GM12878 (cell line): ENCODE measurements at regions not wholly inside any gene's neighbourhood (a gene's known extent, or its start where the extent isn't known, plus 50 kb on each side); places are given as distances from the start of the nearest gene placed in this dataset.

ENCODE experiments used
- ASH2L ChIP-seq: fragments of 300-600, 200-600 bp; sonication (generic); IDR thresholded peaks from 2 replicates; pipeline ENCODE4 v1.6.1; 2017; ENCODE audit warnings: low read depth, mild to moderate bottlenecking, borderline replicate concordance
- BCL11A ChIP-seq: IDR thresholded peaks from 2 replicates; pipeline ENCODE4 v1.6.1; 2011; ENCODE audit warnings: low read depth, low read length
- CEBPB ChIP-seq, 2 experiments: fragments of 150-350 bp in 1 of 2; IDR thresholded peaks; 2 replicates each; pipeline ENCODE4 v1.6.1; 2012 to 2014; ENCODE audit warnings: low read depth in 2 of 2, low read length in 2 of 2, borderline replicate concordance in 1 of 2, inconsistent platforms in 1 of 2
- EGR1 ChIP-seq, 2 experiments: IDR thresholded peaks; 1 replicate in 1 of 2; 2 replicates in 1 of 2; pipeline ENCODE4 v1.6.1; 2011 to 2012; ENCODE audit warnings: low read depth in 2 of 2, low read length in 2 of 2, borderline replicate concordance in 1 of 2, mild to moderate bottlenecking in 1 of 2, moderate library complexity in 1 of 2
- GABPA ChIP-seq: IDR thresholded peaks from 2 replicates; pipeline ENCODE4 v1.6.1; 2014; ENCODE audit warnings: antibody characterized with exemption, low read depth, mild to moderate bottlenecking, inconsistent platforms
- HDAC2 ChIP-seq: fragments of 200-600 bp; sonication (generic); IDR thresholded peaks from 2 replicates; pipeline ENCODE4 v1.6.1; 2017
- MTA2 ChIP-seq: fragments of 450-650 bp; IDR thresholded peaks from 2 replicates; pipeline ENCODE4 v1.6.1; 2016; ENCODE audit warnings: low read depth, mild to moderate bottlenecking, moderate library complexity
- MXI1 ChIP-seq: fragments of 150-350 bp; IDR thresholded peaks from 2 replicates; pipeline ENCODE4 v1.6.1; 2011; ENCODE audit warnings: low read depth, mild to moderate bottlenecking, inconsistent platforms, low read length, improper control_type of control experiment
- NBN ChIP-seq: fragments of 450-650 bp; IDR thresholded peaks from 2 replicates; pipeline ENCODE4 v1.6.1; 2016
- SUZ12 ChIP-seq: fragments of 200-600 bp; sonication (generic); IDR thresholded peaks from one replicate; pipeline ENCODE4 v1.6.1; 2018; ENCODE audit warnings: antibody characterized with exemption, mild to moderate bottlenecking; ENCODE audit not compliant: unreplicated experiment
- TARDBP ChIP-seq: IDR thresholded peaks from 2 replicates; pipeline ENCODE4 v1.6.1; 2016; ENCODE audit warnings: borderline replicate concordance
- ZBED1 ChIP-seq: IDR thresholded peaks from 2 replicates; pipeline ENCODE4 v1.6.1; 2016; ENCODE audit warnings: borderline replicate concordance
- TF ChIP-seq, protein P1 (sequence below): fragments of 450-650 bp; IDR thresholded peaks from 2 replicates; pipeline ENCODE4 v1.6.1; 2017; ENCODE audit warnings: mild to moderate bottlenecking, moderate library complexity
- TF ChIP-seq, protein P2 (sequence below): IDR thresholded peaks from 2 replicates; pipeline ENCODE4 v1.6.1; 2012; ENCODE audit warnings: low read depth, low read length, improper control_type of control experiment
- TF ChIP-seq, protein P3 (sequence below): IDR thresholded peaks from 2 replicates; pipeline ENCODE4 v1.6.1; 2012; ENCODE audit warnings: improper control_type of control experiment, low read depth, low read length; ENCODE audit not compliant: insufficient replicate concordance
- TF ChIP-seq, protein P4 (sequence below): fragments of 450-650 bp; IDR thresholded peaks from 2 replicates; pipeline ENCODE4 v1.6.1; 2017; ENCODE audit warnings: low read depth, mild to moderate bottlenecking, moderate library complexity

DNA sequence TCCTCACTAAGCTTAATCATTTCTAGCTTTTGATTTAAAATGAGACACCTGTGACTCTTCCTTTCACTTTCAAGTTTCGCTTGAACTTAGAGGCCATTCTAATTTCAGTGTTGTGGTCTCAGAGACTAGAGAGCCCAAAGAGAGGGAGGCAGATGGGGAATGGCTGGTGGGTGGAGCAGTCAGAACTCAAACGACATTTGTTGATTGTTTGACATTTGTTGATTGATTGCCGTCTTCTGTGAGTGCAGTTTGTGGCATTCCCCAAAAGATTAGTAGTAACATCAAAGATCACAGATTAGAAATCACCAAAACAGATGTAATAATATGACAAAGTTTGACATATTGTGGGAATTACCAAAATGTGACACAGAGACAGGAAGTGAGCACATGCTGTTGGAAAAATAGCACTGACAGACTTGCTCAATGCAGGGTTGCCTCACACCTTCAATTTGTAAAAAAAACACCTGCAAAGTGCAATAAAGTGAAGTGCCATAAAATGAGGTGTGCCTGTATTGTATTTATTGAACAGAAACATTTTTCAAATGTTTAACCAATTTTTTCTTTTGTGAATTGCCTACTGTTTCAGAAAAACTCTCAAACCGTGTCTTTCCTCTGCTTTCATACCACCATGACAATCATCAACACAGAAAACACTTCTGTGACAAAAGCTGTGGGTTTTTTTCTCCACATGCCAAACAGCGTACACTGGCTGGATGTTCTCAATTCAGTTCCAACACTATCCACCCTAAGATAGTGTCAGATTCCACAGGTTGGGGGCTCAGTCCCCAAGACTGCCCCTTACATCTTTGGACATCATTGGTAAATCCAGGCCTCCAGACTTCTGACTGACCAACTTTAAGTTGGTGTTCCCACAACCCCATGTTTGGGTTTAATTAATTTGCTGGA is 376.3 kb upstream of the RGS6 start (continued):
- TF ChIP-seq, protein P1, sequence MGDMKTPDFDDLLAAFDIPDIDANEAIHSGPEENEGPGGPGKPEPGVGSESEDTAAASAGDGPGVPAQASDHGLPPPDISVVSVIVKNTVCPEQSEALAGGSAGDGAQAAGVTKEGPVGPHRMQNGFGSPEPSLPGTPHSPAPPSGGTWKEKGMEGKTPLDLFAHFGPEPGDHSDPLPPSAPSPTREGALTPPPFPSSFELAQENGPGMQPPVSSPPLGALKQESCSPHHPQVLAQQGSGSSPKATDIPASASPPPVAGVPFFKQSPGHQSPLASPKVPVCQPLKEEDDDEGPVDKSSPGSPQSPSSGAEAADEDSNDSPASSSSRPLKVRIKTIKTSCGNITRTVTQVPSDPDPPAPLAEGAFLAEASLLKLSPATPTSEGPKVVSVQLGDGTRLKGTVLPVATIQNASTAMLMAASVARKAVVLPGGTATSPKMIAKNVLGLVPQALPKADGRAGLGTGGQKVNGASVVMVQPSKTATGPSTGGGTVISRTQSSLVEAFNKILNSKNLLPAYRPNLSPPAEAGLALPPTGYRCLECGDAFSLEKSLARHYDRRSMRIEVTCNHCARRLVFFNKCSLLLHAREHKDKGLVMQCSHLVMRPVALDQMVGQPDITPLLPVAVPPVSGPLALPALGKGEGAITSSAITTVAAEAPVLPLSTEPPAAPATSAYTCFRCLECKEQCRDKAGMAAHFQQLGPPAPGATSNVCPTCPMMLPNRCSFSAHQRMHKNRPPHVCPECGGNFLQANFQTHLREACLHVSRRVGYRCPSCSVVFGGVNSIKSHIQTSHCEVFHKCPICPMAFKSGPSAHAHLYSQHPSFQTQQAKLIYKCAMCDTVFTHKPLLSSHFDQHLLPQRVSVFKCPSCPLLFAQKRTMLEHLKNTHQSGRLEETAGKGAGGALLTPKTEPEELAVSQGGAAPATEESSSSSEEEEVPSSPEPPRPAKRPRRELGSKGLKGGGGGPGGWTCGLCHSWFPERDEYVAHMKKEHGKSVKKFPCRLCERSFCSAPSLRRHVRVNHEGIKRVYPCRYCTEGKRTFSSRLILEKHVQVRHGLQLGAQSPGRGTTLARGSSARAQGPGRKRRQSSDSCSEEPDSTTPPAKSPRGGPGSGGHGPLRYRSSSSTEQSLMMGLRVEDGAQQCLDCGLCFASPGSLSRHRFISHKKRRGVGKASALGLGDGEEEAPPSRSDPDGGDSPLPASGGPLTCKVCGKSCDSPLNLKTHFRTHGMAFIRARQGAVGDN = peak; percentile 93
- TF ChIP-seq, protein P2, sequence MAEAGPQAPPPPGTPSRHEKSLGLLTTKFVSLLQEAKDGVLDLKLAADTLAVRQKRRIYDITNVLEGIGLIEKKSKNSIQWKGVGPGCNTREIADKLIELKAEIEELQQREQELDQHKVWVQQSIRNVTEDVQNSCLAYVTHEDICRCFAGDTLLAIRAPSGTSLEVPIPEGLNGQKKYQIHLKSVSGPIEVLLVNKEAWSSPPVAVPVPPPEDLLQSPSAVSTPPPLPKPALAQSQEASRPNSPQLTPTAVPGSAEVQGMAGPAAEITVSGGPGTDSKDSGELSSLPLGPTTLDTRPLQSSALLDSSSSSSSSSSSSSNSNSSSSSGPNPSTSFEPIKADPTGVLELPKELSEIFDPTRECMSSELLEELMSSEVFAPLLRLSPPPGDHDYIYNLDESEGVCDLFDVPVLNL = no peak
- TF ChIP-seq ZBED1 = peak; percentile 91; the same call in 1 of the 2 replicates
- peak; percentile 72 for TF ChIP-seq GABPA
- TF ChIP-seq, protein P3, sequence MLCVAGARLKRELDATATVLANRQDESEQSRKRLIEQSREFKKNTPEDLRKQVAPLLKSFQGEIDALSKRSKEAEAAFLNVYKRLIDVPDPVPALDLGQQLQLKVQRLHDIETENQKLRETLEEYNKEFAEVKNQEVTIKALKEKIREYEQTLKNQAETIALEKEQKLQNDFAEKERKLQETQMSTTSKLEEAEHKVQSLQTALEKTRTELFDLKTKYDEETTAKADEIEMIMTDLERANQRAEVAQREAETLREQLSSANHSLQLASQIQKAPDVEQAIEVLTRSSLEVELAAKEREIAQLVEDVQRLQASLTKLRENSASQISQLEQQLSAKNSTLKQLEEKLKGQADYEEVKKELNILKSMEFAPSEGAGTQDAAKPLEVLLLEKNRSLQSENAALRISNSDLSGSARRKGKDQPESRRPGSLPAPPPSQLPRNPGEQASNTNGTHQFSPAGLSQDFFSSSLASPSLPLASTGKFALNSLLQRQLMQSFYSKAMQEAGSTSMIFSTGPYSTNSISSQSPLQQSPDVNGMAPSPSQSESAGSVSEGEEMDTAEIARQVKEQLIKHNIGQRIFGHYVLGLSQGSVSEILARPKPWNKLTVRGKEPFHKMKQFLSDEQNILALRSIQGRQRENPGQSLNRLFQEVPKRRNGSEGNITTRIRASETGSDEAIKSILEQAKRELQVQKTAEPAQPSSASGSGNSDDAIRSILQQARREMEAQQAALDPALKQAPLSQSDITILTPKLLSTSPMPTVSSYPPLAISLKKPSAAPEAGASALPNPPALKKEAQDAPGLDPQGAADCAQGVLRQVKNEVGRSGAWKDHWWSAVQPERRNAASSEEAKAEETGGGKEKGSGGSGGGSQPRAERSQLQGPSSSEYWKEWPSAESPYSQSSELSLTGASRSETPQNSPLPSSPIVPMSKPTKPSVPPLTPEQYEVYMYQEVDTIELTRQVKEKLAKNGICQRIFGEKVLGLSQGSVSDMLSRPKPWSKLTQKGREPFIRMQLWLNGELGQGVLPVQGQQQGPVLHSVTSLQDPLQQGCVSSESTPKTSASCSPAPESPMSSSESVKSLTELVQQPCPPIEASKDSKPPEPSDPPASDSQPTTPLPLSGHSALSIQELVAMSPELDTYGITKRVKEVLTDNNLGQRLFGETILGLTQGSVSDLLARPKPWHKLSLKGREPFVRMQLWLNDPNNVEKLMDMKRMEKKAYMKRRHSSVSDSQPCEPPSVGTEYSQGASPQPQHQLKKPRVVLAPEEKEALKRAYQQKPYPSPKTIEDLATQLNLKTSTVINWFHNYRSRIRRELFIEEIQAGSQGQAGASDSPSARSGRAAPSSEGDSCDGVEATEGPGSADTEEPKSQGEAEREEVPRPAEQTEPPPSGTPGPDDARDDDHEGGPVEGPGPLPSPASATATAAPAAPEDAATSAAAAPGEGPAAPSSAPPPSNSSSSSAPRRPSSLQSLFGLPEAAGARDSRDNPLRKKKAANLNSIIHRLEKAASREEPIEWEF = peak; percentile 83
- 0 out of 4 replicates have a peak, but pooled peaks of 1 of the 2 experiments have one; percentile 44 for TF ChIP-seq CEBPB (IDR thresholded peaks at IDR 0.05; ENCODE audit: borderline replicate concordance in 1 of 2, low read depth in 2 of 2, low read length in 2 of 2)
- no peak for TF ChIP-seq HDAC2
- TF ChIP-seq, protein P4, sequence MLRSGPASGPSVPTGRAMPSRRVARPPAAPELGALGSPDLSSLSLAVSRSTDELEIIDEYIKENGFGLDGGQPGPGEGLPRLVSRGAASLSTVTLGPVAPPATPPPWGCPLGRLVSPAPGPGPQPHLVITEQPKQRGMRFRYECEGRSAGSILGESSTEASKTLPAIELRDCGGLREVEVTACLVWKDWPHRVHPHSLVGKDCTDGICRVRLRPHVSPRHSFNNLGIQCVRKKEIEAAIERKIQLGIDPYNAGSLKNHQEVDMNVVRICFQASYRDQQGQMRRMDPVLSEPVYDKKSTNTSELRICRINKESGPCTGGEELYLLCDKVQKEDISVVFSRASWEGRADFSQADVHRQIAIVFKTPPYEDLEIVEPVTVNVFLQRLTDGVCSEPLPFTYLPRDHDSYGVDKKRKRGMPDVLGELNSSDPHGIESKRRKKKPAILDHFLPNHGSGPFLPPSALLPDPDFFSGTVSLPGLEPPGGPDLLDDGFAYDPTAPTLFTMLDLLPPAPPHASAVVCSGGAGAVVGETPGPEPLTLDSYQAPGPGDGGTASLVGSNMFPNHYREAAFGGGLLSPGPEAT = peak; percentile 96
- TF ChIP-seq EGR1 (IDR thresholded peaks at IDR 0.05; ENCODE audit: borderline replicate concordance in 1 of 2, low read depth in 2 of 2, low read length in 2 of 2) = peak in 1 of 2 experiments; percentile 52; a peak in 1 of 3 replicates
- peak; percentile 91 for TF ChIP-seq NBN
- peak; percentile 92 for TF ChIP-seq MTA2
- 0 out of 2 replicates have a peak, but pooled peaks have one; percentile 7 for TF ChIP-seq ASH2L
- peak; percentile 71 for TF ChIP-seq MXI1
- TF ChIP-seq SUZ12 = no peak
- TF ChIP-seq BCL11A = peak; percentile 76
- no peak; the same call in 1 of the 2 replicates for TF ChIP-seq TARDBP
